GM21619 (cell line): ENCODE measurements at regions not wholly inside any gene's neighbourhood (a gene's known extent, or its start where the extent isn't known, plus 50 kb on each side); places are given as distances from the start of the nearest gene placed in this dataset.

Experiments
- ATAC-seq: cut with Tn5 transposase; IDR thresholded peaks from one replicate; pipeline ENCODE4 v1.9.1; 2021; ENCODE audit not compliant: unreplicated experiment

- ATAC-seq = no peak
Measured at GRCh38 chr13:89269737-89270136, 1598.6 kb downstream of the SLITRK5 start.

- ATAC-seq = no peak
Measured at GRCh38 chr13:89270736-89271135, 1599.6 kb downstream of the SLITRK5 start.

GRCh38 chr13:89279374-89279773 lies 1608.2 kb downstream of the SLITRK5 start:
- no peak for ATAC-seq

GRCh38 chr13:89281331-89281730 lies 1610.2 kb downstream of the SLITRK5 start:
- no peak for ATAC-seq

GRCh38 chr13:89282241-89282640 lies 1611.1 kb downstream of the SLITRK5 start:
- ATAC-seq = no peak

GRCh38 chr13:89287381-89287780 lies 1616.2 kb downstream of the SLITRK5 start:
- no peak for ATAC-seq

GRCh38 chr13:89294115-89294867 lies 1623.1 kb downstream of the SLITRK5 start:
- no peak for ATAC-seq

GRCh38 chr13:89307278-89307677 lies 1636.1 kb downstream of the SLITRK5 start:
- peak; percentile 67 for ATAC-seq

GRCh38 chr13:89310943-89311672 lies 1639.9 kb downstream of the SLITRK5 start:
- ATAC-seq = no peak

- no peak for ATAC-seq
Measured at GRCh38 chr13:89315287-89315686, 1644.1 kb downstream of the SLITRK5 start.

- ATAC-seq = no peak
Measured at GRCh38 chr13:89322466-89322865, 1651.3 kb downstream of the SLITRK5 start.

- ATAC-seq = no peak
Measured at GRCh38 chr13:89324582-89324981, 1653.4 kb downstream of the SLITRK5 start.

- ATAC-seq = no peak
Measured at GRCh38 chr13:89343165-89343564, 1672.0 kb downstream of the SLITRK5 start.

GRCh38 chr13:89352384-89352783 lies 1681.2 kb downstream of the SLITRK5 start:
- no peak for ATAC-seq

- no peak for ATAC-seq
Measured at GRCh38 chr13:89361909-89362308, 1690.7 kb downstream of the SLITRK5 start.

- ATAC-seq = no peak
Measured at GRCh38 chr13:89363144-89363543, 1692.0 kb downstream of the SLITRK5 start.

GRCh38 chr13:89372193-89372592 lies 1701.0 kb downstream of the SLITRK5 start:
- no peak for ATAC-seq

GRCh38 chr13:89375839-89376238 lies 1704.7 kb downstream of the SLITRK5 start:
- no peak for ATAC-seq

- no peak for ATAC-seq
Measured at GRCh38 chr13:89380101-89380500, 1708.9 kb downstream of the SLITRK5 start.

- no peak for ATAC-seq
Measured at GRCh38 chr13:89382981-89383380, 1711.8 kb downstream of the SLITRK5 start.

GRCh38 chr13:89383891-89384290 lies 1712.7 kb downstream of the SLITRK5 start:
- no peak for ATAC-seq

GRCh38 chr13:89393758-89394304 lies 1722.7 kb downstream of the SLITRK5 start:
- ATAC-seq = no peak
